ENCODE measurements at regions not wholly inside any gene's neighbourhood (a gene's known extent, or its start where the extent isn't known, plus 50 kb on each side); places are given as distances from the start of the nearest gene placed in this dataset.

DNA sequence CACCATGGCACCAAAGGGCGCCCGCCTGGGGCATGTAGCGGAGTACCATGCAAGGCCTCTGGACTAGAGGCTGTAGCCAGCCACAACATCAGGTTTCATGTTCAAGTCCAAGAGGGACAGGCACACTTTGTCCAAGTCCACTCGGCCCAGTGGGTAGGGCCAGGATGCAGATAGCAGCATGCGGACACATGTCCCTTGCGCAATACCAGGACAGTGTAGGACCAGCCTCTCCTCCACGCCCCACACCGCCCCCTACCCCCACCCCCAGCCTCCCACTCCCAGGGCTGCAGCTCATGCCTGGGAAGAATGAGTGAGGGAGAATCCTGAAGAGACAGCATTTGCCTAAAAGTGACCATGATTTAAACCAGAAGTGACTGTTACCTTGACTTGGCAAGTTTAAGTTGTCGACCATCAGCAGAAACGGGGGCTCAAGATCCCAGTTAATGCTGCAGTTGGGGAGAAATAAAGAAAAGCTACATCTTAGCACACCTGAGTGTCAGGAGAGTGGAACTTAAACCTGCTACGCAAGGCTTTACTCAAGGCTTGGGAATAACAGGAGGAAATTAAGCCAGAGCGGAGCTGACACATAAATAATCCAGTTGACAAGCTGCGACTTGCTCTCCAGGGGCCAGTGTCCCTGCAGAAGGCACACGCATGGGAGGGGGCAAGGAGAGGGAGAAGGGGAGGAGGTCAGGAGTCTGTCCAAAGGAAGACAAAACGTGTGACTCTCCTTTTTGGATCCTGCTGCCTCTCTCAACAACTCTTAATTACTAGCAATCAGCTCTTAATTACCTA is 221.7 kb downstream of the BCOR start:
- DNase-seq, result no peak

DNA sequence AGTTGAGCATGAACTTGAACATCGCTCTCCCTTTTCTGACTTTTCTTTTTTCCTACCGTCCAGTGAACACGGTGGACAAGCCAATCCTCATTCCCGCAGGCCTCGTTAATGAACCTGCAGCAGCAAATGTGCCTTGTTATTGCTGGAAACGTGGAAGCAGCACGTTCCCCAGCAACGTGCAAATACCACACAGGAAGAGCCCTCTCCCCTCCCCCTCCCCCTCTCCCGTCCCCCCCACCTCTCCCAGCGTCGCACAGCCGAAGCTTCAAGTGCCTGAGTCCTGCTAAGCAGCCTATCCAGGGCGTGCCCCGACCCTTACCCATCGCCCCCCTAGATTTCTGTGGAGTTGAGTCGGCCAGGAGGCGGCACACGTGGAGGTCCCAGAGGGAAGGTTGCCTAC is 219.9 kb downstream of the BCOR start:
- DNase-seq, result no peak

DNA sequence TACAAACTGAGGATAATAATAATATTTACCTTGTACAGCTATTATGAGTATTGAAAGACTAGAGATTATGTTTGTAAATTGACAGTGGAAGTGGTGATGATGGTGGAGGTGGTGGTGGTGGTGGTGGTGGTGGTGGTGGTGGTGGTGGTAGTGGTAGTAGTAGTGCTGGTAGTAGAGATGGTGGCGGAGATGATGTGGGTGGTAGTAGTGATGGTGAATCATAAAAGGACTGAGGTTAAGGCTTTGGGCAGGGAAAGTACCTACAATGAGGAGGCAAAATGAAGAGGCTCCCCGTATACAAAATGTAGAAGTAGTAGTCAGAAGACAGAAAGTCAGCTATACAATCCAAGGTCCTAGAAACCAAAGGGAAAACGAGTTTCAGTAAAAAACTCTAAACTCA is 214.1 kb downstream of the BCOR start:
- DNase-seq, result peak; percentile 16

DNA sequence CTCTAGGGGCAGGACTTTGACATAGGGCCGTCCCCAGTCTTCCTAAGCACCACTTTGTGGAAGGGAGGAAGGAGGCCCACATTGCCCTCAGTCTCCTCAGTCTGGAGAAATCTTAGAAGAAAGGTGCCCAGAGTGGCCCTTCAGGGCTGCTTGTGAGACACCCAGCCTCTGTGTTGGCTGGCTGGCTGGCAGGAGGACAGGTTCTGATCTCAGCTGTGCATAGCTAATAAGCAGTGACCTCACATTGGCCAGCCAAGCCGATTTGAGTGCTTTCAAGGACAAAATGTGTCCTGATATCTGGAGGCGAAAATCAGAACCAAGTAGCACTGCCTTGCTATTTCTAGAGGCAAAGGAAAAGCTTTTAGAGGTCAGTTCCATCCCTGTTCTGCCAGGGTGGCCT is 211.5 kb downstream of the BCOR start:
- DNase-seq, result no peak

DNA sequence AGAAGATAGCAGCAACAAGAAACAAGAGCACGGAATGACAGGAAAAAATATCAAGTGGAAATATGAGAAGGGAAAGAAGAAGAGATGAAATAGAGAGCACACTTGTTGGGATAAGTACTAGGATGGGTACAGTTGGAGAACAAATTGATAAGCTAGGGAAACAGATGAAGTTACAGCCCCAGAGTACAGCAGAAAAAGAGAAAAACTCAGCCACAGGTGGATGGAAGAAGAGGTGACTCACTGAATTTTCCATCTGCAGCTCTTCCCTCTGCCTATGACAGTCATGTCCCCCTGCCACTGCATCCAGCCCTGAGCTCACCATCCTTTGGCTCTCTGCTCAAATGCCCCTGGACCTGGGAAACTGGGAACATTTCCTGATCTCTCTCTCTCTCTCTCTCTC is 209.0 kb downstream of the BCOR start:
- DNase-seq, result no peak

DNA sequence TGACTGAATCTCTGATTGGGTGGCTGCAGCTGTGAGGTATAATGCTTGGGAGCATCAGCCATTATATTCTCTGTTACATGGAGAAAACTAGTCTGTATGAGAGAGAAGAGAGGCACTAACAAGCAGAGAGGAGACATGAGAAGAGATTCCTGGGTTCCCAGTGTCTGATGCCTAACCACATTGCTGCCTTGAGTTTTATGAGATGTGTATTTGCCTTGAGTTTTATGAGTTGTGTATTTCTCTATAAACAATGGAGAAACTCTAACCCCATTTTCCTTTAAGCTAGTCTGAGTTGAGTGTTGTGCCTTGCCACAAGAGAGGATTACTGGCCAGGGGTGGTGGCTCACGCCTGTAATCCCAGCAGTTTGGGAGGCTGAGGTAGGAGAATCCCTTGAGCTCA is 208.1 kb downstream of the BCOR start:
- no peak for DNase-seq

DNA sequence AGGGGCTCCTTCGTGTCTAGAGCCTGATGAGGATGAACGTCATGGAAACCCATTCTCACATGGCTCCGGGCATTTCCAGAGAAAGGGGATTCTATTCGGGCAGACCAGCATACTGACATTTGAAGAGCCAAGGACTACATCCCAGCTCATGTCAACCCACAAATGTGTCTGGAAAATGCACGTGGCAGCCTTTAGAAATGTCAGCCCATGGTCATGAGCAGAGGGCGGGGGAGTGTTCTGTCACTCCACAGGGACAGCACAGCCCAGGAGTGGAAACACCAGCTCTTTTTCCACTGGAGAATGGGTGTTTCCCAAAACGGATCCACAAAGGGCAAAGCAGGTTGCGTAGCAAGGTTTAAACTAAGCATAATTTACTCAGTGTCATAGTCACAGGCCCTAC is 207.0 kb downstream of the BCOR start:
- DNase-seq, result no peak

DNA sequence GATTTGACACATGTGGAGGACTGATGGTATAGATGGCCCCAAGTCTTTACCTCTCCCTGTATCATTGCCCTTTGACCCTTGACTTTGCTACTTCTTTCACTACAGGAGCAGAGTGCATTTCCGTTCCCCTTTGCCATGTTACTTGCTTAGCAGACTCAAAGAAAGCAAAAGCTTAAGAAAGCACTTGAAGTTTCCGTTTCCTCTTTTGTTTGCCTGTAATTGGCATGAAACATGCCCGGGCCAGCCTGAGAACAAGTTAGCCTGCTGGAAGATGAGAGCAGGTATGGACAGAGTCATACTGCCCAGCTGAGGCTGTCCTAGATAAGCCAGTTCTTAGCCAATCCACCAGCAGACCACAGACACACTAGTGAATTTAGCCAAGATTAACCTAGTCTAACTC is 206.0 kb downstream of the BCOR start:
- no peak for DNase-seq

DNA sequence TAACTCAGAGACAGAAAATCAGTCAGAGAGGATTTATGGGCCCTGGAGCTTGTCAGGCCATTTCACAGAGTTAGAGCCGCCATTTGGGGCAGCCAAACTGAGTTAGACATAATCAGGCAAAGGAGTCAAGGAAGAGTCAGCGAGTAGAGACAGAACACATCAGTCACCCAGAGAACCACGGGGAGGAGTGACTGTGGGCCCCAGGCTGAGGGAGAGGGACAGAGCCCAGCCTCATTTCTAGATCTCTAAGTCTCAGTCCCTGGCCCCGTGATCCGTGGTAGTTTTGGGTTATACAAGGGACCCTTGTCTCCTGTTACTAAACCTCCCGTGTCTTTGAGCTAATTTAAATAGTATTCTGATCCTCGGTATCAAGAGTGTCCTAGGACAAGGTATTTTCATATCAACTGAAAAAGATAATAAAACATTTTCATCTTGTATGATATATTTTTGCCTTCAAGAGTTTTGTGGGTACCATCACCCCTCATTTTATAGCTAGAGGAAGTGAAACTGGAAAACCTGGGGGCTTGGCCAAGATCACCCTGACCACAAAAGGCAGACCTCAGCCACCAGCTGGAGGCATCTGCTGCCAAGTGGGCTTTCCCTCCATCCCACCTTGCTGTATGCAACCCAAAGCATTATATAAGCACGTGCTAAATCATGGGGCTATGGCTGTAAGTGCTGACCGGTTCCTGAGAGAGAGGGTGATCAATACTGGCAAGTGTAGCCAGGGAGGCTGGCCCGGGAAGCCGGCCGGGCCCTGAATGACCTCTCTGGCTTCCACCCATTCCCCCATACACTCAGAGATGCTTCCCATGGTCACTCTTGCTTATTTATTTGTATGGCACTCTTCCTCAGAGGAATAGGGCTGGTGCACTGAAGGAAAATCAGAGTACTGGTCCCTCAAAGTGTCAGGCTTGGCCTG is 204.1 kb downstream of the BCOR start:
- no peak for DNase-seq

DNA sequence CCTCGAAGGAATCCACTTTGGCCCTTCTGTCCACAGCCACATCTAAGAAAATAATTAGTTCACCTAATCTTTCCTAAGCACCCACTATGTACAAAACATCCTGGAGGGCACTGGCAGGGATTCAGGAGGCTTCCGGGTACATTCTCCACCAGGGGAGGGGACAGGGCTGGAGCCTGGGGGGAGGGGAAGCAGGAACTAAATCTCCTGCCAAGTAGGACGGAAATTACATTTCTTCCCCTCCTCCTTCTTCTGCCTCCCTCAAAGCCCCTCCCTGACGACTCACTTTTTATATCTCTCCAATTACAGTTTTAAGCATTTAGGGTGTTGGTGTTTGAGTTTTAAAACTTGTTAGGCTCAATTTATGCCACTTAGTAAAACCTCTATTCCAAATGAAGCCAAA is 203.1 kb downstream of the BCOR start:
- DNase-seq, result no peak

DNA sequence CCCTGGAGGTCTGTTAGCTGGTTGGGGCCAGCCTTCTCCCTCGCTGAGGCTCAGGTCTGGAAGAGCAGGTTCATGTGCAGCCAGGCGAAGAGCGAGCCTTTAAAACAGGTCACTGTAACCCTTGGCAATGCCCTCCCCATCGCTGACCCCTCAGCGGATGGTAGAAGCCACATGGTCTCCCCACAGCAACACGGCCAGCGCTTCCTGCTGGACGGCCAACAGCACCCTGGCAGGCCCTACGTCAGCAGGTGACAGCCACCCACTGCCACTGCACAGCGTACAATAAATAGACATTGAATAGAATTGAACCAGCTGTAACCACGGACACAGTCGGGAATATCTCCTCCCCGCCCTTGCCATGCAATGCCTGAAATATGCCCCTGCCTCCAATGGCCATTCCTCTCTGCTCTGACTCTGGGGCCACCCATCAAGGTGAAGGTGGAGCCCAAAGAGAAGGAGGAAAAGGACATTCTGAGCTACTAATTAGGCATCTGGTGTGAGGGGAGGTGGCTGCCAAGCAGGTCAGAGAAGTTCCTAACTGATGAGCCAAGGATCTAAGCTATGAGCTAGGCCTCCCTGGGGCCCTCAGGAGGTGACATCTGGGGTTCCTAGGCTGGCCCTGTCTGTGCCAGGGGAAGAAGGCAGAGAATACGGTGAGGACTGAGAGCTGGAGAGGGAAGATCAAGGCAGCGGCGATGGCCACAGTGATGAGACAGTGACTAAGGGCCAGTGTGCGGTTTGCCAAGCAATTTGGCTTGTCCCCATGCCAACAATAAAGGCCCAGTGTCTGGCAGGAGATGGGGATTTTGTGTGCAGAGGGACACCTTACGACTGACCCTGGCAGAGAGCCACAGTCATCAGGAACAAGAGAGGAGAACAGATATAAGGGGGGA is 202.3 kb downstream of the BCOR start:
- DNase-seq, result no peak

DNA sequence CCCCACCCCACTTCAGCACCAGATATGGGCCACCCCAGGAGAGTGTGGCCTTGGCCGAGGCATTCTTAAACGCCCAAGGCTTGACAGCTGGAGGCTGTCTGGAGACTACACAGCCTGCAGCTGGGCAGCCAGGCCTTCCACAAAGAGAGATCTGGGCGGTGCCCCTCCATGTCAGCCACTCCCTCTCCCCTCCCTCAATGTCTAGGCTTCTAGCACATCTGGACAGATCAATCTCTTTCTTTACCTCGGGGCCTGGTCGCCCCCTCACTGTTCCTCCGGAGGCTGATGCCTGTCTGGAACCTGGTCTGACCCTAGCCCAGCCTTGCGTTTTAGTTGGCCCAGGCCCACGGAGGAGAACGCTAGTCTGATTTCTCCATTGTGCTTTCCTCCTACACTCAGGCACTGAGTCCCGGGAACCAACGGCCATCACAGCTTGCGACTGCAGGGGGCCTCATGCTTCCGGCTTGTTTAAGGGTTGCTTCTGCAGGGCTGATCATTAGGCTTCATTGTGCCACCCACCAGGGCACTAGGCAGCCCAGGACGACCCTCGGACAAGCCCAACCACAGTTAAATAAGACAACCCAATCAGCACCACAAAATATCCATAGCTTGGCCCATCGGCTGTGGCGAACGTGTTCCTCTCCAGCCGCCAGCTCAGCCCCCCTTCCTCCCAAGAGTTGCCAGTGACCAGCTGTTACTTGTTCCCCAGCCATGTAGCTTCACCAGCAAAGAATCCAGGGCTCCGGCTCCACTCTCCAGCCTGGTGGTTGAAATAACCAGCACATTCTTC is 200.6 kb downstream of the BCOR start:
- DNase-seq, result no peak

DNA sequence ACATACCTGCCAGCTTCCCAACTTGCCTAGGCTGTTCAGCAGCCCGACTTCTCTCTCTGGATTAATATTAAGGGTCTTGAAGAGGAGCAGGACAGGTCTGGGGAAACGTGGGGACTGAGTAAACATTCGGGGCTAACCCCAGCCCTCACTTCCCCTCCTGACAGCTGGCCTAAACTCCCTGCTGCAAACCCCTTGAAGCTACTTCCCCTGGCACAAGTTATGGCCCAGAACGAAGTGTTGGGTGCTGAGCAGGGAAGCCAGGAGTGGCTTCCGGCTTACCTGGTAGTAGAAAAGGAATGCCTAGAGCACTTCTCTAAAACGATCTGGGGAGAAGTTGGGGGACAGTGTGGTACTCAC is 200.0 kb downstream of the BCOR start:
- DNase-seq, result no peak

DNA sequence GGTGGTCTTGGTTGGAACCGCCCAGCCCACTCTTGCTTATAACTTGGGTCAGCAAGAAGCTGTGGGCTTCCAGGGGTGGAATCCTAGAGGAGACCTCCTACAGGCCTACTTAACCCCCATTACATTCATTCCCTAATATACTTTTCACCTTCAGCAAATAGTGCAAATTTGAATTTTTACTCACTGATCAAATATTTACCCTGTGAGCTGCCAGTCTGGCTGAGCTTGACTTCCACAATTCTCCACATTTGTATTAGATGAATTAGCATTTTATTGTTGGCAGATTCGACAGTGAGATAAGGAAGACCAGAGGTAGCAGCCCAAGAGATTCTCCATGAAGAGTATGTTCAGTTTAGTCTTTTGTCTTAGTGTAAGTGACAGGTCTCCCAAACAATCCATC is 199.6 kb downstream of the BCOR start:
- DNase-seq, result no peak

DNA sequence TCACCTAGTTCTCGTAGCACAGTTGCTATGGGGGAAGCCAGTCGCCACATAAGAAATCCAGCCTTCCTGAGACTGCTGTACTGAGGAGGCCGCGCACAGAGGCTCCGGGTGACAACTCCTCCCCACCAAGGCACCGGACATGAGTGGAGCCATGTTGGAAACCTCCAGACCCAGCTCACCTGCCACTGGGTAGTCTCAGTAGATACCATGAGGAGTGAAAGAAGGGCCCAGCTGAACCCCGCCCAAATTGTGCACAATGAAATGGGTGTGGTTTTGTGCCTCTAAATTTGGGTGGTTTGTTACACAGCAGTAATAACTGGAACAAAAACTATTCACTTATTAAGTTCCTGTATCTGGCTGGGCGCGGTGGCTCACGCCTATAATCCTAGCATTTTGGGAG is 198.7 kb downstream of the BCOR start:
- DNase-seq, result no peak

DNA sequence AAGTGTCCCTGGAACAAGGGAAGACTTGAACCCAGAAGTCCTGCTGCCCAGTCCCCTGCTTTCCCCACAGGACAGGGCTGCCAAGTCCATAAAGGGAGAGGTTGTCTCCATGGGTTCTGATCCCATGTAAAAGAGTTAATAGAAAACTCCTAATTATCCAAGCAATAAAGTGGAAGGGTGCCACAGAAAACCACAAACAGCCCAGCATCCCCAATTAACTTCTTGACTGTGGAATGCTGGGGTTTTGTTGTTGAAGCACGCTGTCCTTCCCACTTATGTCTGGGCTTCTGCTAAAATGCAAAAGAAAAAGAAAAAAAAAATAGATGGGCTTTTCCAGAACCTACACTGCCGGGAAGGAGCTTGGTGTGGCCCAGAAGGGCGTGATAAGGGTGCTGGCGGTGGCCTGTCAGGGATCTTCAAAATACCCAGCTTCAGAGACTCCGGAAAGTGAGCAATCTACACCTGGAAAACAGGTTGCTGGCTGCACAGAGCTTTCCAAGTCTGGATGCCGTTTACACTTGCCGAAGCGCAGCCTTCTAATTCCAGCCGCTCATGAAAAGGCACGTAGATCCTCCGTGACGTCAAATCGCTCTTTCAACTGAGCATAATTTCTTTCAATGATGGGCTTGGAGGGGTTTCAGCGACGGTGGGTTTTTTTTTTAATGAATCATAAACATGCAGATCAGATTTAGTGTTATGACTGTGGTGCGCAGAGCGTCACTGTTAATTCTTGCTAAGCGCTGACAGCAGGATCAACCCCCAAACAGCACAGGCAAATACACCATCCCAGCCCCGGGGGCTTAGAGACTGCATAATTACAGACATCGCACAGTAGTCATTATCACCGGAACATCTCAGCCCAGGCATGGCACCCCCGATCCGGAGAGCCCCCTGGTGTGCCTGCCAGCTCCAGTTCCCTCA is 197.6 kb downstream of the BCOR start:
- DNase-seq, result no peak

DNA sequence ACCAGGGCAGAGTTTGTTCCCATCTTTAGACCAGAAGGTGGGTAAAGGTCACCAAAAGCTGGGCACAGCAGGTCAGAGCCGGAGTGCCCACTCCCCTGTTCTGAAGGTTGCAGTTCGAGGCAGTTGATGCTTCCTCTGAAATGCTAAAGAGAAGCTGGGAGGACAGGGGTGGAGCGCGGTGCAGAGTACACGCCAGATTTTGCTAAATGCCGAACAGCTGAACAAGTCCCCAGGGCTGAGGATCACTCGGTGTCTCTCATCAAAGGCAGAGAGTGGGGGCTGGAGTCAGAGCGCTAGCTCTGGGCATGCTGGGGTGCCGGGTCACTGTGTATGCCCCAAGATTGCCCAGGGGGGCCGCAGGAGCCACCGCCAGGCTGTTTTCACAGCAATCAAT is 197.0 kb downstream of the BCOR start:
- DNase-seq, result no peak

DNA sequence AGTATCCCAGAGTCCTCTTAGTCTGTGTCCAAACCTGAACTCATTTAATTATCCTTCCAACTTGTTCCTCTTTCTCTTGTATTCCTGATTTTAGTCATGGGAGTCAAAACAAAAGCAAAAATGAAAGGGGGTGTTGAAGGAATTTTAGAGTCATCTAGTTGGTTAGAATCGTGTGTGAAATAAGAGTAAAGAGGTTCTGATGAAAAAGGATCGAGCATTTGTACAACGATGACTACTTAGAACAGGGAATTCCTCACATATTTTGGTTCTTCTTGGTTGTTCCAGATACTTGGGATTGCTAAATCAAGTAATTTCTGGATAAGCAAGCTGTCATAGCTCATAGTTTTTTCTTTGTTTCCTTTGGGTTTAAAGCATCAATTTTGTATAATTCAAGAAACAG is 194.4 kb downstream of the BCOR start:
- no peak for DNase-seq

DNA sequence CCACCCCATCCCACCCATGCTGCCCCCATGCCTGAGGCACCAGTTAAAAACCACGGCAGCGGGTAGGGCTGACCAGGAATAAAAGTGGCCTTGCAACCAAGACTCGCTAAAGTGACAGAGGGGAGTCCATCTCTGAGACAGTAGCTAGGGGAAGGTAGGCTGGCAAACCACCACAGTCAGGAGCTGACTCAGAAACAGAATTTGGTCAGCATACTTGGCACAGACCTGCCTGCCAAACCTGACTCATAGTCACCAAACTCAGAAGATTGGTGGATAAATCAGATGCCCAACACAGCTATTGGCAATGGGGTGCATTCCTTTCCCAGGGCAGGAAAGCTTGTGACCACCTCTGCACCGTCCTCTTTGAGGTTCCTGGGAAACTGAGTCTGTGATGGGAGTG is 193.8 kb downstream of the BCOR start:
- DNase-seq, result no peak

DNA sequence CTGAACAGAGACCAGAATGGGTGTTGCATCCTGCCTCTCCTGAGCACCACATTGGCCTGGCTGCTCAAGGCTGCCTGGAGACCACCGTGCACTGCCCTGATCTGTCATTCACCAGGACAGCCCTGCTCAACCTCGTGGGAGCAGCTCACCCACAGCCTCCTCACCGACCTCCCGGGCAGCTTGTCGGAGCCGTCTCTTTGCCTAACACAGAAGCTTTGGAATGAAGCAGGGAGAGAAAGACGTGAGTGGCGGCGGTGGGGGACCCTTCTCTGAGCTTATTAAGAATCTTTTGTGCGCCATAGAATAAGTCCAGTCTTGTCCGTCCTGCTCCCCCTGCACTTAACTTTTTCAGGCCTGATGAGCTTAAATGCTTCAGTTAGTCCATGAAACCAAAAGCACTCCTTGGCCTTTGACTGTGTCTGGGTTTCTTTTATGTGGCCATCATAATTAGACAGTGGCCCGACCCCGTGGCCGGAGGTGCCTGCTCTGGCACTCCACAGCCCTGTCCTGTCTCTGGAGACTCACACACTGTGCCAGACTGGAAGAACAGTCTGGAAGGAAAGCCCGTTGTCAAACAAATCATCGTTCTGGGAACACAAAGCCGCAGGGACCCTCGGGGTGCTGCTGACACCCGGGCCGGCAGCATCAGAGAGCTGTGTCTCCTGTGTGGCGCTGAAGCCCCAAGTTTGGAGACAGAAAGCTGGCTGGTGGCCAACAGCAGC is 192.8 kb downstream of the BCOR start:
- DNase-seq, result no peak

DNA sequence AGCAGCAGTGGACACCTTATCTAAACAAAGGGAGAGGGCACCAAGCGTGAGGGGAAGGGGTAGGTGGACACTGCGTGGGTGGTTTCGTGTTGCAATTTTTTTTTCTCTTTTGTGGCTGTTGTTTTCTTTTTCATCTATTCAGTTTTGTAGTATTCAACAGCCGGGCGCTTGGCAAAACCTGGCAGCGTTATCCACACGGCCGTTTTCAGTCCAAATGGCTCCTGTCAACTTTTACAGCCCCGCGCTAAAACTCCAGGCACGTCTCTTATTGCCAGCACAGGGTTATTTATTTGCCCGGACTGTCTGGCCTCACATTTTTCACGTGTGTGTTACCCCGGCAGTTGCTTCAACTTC is 192.2 kb downstream of the BCOR start:
- no peak for DNase-seq
